Dermis microvascular lymphatic vessel endothelial cell (primary cell): ENCODE measurements at regions not wholly inside any gene's neighbourhood (a gene's known extent, or its start where the extent isn't known, plus 50 kb on each side); places are given as distances from the start of the nearest gene placed in this dataset.

Experiments
- DNase-seq, 2 donors: peaks; one replicate each; pipeline versions ENCODE4 v3.0.0 to v3.0.0-alpha.2; 2010; ENCODE audit warnings: low read depth in 2 of 2

DNA sequence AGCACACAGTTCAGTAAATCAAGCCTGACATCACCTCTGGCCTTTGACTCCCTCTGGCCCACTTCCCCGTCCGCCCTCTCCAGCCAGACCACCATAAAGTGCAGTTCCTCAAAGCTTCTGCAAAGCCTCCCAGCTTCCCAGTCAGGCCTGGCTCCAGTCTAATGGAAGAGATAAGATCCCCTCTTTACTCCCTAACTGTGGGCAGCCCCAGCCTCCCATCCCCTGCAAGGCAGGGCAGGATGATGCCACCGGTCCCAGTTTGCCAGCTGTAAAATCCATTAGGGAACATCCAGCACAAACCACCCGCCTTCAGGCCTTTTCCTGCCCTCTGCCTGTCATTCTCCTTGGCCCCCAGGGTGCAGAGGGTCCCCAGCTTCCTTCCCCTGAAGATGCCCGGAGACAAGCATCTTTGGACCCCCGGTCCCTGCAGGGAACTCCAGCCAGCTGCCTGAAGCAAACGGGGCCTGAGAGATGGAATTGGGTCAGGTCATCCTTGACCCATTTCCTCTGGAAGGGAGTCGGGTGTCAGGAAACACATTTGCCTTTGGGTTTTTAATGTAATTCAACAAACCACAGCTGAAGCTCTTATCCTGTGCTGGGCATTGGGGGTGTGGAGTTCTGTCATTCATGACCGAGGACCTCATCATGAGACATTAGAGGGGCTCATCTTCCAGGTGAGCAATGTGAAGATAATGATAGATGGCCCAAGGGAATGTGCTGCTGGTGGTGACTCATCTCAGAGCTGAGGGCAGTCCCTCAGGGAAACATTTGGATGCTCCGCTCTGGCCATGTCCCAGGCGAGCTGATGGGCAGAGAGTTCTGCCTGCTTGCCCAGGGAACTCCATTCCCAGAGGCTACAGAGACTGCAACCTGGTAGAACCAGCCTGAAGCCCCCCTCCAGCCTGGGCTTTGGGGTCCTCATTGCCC lies 93.8 kb upstream of the CLMN start:
- DNase-seq: no peak

DNA sequence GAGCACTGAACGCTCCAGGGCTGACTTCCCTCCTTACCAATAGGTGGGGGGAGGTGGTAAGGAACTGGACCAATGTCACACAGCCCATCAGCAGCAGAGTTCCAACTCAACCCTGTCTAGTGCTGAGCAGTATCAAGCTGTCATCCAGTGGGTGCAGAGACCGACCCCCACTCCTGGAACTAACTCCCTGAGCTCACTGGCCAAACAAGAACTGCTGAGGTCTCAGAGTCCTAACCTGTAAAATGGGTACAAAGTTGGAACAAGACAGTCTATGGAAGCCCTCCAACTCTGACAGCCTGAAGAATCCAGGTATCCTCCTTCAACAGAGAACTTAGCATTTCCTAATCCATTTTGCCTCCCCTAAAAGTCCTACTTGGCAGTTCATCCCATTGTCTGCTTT lies 91.1 kb upstream of the CLMN start:
- no peak for DNase-seq

DNA sequence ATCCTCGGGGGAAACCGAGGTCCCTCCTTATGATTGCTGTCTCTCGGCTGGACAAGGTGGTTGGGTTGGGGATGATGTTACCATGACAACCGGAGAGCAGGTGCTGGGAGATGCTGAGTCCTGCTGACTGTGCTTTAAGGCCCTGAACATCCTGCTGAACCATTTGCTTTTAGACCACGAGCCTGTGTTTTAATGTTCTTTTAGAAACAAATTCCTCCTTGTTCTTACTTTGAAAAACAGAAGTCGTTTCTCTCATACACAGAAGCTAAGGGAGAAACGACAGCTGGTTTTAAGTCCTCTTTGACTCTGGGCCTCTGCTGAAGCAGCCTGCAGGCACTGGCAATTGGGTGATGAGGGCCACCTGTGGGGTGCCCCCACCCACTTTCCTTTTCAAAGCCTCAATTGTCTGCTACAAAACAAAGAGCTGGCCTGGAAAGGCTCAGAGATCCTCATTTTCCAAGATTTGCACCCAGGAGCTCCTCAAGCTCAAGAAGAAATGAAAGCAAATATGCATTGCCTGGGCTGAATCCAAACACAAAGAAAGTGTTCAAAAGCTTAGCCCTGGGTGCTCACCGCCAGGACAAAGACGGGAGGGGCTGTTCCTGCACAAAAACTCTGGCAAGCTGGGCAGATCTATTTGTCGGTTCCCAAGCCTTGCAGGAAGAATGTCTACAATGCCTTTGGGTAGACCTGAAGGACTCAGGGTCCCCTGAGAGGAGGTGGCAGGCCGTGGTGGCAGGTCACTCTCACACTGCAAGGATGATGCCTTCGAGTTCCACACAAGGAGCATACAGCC lies 90.0 kb upstream of the CLMN start:
- DNase-seq: no peak

DNA sequence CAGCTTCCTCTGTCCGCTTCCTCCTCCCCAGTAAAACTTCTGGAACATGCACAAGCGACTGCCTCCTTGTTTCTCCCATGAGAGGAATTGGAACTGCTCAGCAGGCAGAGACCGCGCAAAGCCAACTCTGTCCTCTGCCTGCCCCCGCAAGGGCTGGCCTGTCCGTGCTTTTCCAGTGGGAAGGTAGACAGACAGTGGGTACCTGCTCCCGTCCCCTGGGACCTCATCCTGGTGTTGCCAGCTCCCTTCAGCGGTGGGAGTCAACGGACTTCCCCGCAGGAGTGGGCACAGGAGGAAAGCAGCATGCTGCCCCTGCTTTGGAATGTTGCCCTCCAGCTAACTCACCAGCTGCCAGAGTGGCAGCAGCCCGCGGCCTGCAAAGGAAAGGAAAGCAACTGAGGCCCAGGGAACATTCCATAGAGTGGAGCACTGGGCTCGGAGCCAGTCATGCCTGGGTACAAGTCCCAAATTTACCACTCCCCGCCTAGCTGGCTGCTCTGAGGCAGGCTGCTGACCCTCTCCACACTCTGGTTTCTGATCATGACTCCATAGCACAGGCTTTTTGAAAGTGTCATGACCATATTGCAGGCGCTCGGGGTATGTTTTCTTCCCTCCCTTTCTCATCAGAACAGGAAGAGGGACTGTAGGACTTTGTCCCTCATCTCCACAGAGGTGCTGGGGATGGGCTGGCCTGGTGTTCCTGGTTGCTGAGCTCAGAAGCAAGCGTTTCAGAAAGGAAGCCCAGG lies 89.2 kb upstream of the CLMN start:
- no peak for DNase-seq

DNA sequence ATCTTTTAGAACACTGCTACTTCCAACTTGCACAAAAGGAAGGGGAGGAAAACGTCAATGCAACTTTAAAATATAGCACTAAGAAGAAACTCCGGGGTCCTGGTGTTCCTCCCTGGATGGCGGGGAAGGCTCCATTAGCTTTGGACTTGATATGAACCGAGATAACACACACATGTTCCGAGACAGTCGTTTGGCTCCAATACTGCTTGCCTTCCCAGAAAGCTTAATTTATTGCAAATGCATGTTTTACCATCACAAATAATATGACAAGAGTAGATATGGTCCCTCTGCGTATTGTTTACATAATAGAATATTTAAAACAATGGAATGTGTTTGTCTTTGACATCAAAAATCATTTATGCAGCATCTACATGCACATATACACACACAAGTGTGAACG lies 87.6 kb upstream of the CLMN start:
- no peak for DNase-seq

DNA sequence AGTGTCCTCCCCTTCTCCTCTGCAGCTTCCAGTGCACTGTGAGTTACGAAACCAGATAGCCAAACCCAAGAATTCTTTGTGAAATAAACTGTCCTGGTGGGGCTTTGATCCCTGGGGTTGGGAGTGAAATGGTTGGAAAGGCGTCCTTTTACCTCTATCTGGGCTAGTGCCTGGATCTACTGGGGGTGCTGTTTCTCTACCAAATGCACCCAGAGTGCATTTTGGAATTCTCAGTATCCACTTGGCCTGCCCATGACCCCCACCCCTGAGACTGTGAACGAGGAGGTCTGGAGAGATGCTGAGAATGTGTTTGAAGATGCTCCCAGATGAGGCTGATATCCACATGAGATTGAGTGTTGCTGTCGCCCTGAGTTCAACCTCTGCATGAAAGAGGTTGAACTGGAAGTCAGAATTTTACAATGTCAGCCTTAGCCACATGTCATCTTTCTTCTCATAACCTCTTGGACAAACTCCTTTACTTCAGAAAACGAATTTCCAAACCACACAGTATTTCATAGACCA lies 87.1 kb upstream of the CLMN start:
- DNase-seq: no peak

DNA sequence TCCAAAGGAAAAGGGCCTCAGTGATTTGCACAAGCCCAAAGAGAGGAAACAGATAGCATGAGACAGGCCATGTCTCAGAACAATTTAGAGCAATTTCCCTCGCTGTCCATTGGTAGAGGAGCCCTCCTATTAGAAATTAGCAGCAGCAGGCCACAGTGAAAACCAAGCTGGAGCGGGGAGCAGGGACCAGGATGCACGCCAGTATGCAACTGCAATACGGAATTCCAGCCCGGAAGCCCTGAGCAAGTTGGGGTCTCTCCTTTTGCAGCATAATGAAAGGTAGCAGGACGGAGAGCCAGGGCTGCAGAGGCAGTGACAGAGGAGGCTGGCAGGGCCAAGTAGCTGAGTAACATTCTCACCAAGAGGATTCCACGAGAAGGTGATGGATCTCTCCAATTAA lies 84.9 kb upstream of the CLMN start:
- no peak for DNase-seq

DNA sequence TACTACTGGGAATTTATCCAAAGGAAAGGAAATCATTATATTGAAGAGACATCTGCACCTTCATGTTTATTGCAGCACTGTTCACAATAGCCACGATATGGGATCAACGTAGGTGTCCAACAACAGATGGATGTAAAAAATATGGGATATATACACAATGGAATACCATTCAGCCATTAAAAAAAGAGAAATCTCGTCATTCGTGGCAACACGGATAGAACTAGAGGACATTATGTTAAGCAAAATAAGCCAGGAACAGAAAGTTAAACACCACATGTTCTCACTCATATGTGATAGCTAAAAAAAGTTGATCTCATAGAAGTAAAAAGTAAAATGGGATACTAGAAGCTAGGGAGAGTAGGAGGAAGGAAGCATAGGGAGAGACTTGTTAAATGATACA lies 82.9 kb upstream of the CLMN start:
- DNase-seq: no peak

DNA sequence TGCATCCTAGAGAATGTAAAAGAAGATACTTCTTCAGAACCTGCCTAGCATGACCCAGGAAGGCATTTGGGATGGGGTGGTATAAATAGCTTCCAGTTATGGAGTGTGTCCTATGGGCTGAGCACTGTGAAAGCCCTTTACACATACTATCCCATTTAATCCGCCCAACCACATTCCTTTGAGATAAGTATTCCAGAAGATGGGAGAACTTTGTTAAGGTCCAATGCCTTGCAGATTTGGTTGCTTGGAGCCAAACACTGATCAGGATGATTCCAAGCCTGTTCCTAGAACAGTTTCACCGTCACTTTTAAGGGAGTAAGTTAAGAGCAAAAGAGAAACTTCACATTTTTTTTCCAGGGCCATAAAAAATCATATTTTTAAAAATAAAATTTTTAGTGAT lies 82.5 kb upstream of the CLMN start:
- no peak for DNase-seq

DNA sequence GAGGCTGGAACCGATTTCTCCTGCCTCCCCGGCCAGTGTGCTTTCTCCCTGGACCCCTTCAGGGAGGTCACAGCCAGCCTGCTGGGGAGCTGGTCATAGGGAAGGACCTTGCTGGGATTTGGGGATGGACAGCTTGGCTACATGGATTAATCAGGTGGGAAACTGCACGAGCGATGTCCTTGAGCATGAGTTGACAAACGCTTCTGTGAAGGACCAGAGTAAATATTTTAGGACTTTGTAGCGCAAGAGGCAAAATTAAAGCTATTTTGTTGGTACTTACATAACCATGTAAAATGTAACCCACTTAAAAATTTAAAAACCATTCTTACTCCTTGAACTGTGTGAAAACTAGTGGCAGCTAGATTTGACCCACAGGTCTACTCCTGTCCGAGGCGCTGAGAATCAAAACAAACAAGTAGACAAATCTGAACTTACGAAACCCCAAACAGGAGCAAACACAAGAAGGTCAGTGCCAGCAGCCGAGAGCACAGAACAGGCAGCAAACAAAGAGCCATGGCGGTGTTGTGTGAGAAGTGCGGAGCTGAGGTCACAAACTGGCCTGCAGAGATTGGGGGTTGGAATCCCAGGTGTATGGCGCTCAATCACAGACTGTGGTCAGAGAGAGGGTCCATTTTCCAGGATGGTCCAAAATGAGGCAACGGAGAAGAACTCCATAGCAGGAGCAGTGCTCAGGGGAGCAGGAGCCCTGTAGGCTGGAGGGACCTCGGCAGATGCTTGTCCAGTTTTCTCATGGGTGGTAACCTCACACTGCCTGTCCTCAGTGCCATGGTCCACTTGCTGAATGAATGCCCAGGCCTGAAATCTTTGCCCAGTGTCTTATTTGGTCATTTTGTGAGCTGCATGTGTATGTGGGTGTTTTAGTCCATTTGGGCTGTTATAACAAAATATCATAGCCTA lies 79.2 kb upstream of the CLMN start:
- no peak for DNase-seq

DNA sequence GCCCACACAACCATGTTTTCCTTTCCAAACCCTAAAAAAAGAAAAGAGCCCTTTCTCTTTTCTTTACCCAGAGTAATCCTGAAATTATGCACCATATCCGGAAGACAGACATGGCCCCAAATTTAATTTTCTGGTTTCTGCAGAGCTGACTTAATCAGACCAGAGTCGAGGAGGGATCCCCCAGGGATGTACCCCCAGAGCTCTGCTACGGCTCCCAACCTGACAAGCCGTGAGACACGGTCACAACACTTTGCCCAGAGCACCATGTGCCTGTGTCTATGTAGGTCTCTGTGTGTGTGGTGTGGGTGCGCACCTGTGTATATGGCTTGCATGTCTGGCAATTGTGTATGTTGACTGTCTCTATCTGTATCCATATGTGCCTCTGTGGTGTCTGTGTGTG lies 77.6 kb upstream of the CLMN start:
- DNase-seq: no peak

DNA sequence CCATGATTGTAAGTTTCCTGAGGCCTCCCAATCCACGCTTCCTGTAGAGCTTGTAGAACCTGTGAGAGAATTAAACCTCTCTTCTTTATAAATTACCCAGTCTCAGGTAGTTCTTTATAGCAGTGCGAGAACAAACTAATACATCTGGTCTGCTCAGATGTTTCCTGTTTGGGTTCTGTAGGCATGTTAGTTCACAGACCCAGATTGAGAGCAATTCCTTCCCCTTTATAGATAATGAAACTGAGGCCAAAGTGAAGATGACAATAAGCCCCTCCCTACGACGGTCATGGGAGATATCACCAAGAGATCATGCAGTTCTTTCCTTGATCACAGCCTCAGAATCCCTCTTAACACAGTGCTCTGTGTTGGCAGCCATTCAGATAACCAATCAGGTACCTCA lies 76.5 kb upstream of the CLMN start:
- peak in 1 of 2 donors; percentile 33 for DNase-seq

DNA sequence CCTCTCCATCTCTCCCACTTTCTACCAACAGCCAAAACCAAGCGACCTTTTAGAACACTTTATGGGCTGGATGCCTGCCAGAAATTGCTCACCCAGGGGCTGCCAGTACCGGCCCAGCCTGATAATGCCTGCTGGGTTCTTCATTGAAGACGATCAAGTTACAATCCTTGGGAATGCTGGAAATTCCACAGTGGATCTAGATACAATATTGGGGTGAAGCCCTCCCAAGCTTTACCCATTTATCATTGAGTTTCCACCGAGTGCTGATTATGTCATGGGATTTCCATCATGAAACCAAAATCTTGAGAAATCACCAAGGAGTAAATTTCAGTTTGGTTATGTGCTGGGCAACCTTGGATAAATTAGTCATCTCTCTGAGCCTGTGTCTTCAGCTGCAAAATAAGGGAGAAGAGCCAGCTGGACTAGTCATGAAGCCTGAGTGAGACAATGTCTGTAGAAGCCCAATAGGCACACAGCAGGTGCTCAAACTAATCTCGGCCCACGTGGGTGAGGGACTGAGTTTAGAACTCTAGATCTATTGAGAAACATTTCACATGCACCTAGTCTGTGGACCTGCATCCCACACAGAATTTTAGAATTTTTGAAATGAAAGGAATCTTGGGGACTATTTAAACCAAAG lies 75.5 kb upstream of the CLMN start:
- DNase-seq: no peak

DNA sequence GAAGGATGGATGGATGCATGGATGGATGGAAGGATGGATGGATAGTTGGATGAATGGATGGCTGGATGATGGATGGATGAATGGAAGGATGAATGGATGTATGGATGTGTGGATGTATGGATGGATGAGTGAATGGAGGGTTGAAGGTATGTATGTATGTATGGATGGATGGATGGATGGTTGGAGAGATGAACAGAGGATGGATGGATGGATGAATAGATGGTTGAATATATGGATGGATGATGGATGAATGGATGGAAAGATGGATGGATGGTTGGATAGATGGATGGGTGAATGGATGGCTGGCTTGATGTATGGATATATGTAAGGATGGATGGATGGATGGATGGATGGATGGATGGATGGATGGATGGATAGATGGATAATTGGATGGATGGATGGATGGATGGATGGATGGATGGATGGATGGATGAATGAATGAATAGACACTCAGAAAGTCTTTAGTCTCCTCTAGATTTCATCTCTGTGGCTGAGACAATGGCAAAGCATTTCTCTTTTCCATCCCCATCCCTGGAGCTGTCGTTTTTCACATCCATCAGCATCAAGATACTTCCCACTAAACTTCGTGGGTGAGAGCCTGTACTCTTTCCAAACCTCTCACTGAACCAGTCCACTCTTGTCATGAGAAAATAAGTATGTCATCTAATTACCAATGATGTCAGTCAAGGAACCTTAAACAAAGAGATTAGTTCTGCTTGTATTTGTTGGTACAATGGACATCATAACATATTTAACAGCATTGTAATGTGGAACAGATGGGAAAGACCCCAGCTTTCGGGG lies 74.8 kb upstream of the CLMN start:
- no peak for DNase-seq

DNA sequence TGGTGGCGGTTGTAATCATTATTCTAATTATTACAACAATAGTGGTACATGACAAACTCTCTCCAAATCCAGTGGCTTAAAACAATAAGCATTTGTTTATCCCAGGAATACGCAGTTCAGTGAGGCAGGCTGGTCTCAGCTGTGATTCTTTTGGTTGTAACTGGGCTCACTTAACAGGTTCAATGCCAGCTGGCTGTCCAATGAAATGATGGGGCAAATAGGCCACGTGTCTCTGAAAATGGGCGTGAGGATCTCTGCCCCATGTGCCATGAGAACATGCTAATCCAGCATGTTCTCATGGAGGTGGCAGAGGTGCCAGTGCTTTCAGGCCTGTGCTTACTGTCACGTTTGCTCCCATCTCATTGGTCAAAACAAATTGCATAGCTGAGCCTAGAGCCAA lies 73.1 kb upstream of the CLMN start:
- DNase-seq: no peak

DNA sequence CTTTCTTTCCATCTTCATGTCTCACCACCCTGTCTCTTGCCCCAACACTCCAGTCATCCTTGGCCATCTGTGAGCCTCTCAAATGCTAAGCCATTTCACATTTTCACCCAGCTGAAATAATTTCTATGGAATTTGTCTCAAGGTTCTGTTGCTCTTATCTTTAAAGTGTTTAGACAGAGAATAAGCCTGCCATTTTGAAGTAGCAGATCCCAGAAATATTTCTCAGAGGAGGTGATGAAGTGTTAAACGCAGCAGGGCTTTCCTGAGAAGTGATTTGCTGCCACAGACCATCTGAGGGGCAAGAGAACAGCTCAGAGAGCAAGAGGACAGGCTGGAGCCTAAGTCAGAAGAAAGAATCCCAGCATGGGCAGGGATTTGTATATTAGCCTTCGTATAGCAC lies 71.6 kb upstream of the CLMN start:
- DNase-seq: no peak

DNA sequence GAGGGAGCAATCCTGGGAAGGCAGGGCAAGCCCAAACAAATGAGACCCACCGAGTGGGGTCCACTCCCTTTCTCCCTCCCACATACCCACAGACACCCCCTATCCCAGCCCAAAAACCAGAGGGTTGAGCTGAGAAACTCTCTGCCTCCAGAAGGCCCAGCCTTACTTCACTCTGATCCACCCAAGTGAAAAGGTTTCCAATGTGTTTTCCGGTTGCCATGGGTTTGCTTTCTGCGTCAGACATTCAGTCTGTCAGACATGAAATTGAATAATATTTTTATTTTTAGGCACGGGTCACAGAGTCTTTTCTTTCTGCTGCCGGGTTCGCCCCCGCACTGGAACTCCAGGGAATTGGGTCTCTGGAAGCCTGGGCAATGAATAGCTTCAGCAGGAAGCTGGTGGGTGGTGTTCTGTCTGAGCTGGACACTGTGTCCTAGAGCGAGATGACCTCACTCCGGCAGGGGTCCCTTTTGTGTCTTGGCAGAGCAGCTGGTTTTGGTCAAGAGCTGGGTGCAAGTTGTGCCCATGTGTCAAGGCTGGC lies 69.8 kb upstream of the CLMN start:
- peak; percentile 29 to 36 for DNase-seq

DNA sequence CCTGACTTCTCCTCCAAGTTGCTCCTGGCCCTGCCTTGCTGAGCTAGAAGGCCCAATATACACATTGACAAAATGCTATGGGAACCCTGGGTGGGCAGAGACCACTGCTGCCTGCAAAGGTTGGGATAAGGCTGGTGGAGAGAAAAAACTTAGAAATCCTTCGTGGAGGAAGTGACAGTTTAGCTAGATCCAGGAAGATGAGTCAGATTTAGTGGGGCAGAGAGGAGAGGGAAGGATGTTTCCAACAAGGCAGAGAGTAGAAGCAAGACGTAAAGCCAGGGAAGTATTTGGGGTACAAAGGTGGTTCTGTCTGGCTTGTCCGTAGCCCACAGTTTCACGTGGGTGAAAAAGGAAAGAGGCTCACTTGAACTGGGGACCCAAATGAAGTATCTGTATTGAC lies 69.0 kb upstream of the CLMN start:
- peak in 1 of 2 donors; percentile 35 for DNase-seq

DNA sequence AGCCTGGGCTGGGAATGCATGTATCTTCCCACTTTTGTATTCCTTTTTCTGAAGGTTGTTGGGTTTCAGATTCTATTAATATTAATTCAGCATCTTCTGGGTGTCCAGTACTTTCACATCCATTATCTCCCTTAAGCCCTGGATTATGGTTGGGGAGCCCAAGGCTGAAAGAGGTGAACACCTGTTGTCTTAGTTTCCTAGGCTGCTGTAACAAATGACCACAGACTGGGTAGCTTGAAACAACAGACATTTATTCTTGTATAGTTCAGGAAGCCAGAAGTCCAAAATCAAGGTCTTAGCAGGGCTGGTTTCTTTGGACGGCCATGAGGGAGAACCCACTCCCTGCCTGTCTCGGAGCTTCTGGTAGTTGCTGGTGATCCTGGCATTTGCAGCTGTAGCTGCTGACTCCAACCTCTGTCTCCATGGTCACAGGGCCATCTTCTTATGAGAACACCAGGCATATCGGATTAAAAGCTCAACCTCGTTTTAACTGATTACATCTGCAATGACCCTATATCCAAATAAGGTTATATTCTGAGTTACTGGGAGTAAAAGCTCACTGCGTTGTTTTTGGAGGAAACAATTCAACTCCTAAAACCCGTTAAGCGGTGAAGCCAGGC lies 68.2 kb upstream of the CLMN start:
- no peak for DNase-seq
